ENCODE measurements at regions not wholly inside any gene's neighbourhood (a gene's known extent, or its start where the extent isn't known, plus 50 kb on each side); places are given as distances from the start of the nearest gene placed in this dataset.

DNA sequence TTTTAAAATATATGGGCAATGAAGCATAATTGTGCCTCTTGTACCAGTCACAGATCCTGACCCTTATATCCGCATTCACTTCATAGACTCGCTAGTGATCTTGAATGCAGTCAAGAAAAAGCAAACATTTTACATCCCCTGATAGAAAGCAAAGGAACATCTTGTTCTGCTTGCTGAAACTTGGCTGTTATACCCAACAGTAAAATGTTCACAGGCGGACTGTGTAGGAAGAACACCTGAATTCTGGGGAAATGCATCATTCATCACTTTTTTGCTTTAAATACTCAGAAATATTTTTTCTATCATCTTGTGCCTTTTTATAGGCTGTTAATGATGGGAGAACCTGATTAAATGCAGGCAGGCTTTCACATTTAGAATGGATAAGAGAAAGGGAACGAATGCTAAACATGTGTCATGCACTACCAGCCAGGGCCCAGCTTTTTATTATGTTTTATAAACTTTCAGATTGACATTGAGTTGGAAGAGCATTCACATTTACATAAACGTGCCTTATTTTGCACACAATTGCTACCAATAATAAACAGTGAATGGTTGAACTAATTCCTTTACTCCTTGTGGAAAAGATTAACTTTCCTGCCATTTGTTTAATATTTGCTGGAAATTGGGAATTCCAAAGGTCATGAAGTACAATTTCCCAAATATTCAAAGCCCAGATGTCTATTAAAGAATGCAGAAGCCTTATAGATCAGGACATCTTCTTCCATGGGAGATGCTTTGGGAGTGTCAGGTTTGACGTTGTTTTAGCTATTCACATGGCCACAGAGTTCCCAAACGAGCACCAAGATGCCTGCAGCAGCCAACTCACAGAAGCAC, 756.2 kb downstream of the TLE1 start:
- no peak for DNase-seq (ENCODE audit: low read depth in 2 of 2)

DNA sequence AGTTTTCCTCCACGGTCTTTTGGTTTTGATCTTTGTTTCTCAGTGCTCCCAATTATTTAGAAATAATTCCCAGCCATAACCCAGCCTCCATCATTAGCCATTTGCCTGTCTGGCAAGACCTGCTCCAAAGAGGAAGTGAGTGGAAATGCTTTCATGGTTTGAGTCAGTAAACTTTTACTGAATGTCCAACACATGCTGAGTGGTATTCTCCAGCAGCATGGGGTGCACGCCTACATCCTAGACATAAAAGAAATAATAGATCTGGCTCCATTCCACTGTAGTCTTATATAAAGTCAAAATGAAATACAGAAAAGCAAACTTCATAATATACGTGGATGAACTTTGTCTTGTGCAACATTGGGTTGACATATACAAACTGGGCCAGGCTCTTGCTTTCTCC, 757.2 kb downstream of the TLE1 start:
- DNase-seq (ENCODE audit: low read depth in 2 of 2) = no peak

- DNase-seq (ENCODE audit: low read depth in 2 of 2) = no peak
These were observed 758.2 kb downstream of the TLE1 start for GRCh38 chr9:80931163-80931562.

- DNase-seq (ENCODE audit: low read depth in 2 of 2) = no peak
These were observed 760.6 kb downstream of the TLE1 start for GRCh38 chr9:80928697-80929096.

GRCh38 chr9:80926611-80927010, 762.7 kb downstream of the TLE1 start:
- DNase-seq (ENCODE audit: low read depth in 2 of 2) = no peak

DNA sequence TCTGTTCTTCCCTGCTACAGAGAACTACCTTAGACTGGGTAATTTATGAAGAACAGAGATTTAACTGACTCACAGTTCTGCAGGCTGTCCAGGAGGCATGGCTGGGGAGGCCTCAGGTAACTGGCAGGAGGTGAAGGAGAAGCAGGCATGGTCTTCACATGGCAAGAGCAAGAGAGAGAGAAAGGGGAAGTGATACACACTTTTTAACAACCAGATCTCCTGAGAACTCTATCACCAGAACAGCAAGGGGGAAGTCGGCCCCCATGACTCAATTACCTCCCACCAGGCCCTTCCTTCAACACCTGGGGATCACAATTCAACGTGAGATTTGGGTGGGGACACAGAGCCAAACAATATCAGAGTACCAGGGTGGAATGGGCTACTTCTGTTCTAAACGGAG, 766.8 kb downstream of the TLE1 start:
- DNase-seq (ENCODE audit: low read depth in 2 of 2) = no peak

- DNase-seq (ENCODE audit: low read depth in 2 of 2) = no peak
These were observed 782.6 kb downstream of the TLE1 start for GRCh38 chr9:80906728-80907127.

GRCh38 chr9:80899208-80899607, 790.1 kb downstream of the TLE1 start:
- no peak for DNase-seq (ENCODE audit: low read depth in 2 of 2)

- DNase-seq (ENCODE audit: low read depth in 2 of 2) = no peak
These were observed 796.2 kb downstream of the TLE1 start for GRCh38 chr9:80893190-80893589.

GRCh38 chr9:80892703-80893102, 796.6 kb downstream of the TLE1 start:
- no peak for DNase-seq (ENCODE audit: low read depth in 2 of 2)

GRCh38 chr9:80890124-80890523, 799.2 kb downstream of the TLE1 start:
- DNase-seq (ENCODE audit: low read depth in 2 of 2) = no peak

GRCh38 chr9:80885894-80886293, 803.5 kb downstream of the TLE1 start:
- no peak for DNase-seq (ENCODE audit: low read depth in 2 of 2)

DNA sequence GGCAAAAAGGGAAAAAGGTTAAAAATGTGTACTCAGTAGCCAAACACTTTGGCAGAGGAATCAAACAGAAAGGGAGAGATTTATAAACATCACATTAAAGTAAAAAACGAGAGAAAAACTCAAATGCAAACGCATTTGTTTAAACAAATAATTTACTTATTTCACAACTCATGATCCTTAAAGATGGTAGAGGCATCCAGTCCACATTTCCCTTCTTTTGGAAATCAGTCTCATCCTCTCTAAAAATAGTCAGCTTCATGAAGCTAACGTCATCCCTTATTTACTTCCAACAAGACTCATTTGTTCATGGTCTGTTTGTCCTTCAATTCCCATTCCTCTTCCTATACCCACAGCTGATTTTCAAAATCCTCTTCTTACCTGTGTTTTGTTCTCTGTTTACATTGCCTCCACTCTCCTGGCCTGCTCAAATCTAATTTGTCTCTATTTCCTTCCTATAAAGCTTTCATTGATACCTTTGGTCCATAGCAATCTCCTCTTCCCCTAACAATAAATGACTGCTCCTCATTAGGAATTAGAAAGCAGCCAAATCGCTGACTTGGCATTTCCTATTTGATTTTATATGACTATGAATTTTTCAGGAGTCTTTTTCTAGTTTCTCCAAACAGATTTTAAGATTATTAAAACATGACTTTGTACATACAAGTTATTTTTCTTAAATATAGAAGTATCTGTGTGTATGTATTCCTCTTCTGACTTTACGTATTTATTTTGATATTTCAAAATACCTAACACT, 805.3 kb downstream of the TLE1 start:
- DNase-seq (ENCODE audit: low read depth in 2 of 2) = no peak

DNA sequence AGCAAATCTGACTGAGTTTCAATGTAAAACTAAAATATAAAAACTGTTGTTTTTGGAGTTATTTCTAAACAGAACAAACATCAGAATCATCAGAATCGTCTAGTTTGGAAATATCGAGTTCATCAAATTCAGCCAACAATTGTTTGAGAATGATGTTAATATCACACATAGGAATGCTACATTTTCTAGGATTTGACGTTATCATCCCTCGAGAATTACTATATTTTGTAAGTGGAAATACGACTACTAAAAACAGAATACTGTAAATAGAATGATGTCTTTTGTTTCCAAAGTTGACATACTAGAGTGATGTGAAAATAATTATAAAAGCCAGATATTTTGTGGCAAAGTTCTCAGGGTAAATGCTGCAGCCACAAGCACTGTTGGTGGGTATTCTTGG, 805.9 kb downstream of the TLE1 start:
- no peak for DNase-seq (ENCODE audit: low read depth in 2 of 2)

- DNase-seq (ENCODE audit: low read depth in 2 of 2) = no peak
These were observed 807.4 kb downstream of the TLE1 start for GRCh38 chr9:80881940-80882339.

DNA sequence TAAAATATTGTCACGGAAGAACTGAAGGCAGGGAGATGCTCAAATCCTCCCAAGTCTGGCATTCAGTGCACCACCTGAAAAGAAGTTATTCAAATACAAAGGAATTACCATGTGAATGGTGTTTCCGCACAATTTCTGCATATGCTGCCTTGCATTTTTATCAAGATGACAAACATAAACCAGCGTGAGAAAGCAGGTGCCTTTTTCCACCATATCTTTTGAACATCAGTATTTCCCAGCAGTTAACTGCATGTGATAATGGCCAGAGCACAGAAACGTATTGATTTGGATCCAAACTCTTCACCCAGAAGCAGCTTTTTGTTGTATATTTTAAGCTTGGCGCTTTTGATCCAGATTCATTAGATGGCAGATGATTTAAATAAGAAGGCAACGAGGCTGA, 808.0 kb downstream of the TLE1 start:
- no peak for DNase-seq (ENCODE audit: low read depth in 2 of 2)

DNA sequence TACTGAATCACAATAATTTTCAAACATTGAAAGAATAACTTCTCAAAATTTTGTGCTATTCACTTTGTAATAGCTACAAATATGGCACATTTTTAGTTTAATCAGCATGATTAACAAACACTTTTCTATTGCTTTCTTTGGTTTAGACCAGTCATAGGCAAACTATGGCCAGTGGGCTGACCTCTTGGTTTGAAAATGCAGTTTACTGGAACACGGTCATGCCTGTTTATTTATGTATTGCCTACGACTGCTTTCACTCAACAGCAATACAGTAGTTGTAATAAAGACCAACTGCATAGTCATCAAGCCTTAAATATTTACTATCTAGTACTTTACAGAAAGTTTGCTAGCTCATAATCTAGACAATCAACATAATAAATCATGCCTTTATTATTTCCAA, 810.8 kb downstream of the TLE1 start:
- no peak for DNase-seq (ENCODE audit: low read depth in 2 of 2)

DNA sequence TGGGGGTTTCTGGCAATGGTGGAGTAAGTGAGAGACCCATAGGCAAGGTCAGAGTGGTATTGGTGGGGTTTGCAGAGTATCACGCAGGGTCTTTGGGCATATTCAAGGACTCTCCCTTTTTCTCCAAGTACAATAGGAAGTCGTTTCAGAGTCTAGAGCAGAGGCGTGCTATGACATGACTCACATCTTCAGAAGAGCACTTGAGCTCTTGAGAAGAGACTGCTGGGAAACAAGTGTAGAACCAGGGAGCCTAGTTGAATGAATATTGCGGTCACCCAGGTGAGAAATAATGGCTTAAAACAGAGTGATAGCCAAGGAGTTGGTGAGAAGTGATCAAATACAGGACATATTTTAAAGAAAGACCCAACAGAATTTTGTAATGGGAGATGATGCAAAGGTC, 813.4 kb downstream of the TLE1 start:
- no peak for DNase-seq (ENCODE audit: low read depth in 2 of 2)

GRCh38 chr9:80874276-80874675, 815.1 kb downstream of the TLE1 start:
- DNase-seq (ENCODE audit: low read depth in 2 of 2) = no peak

GRCh38 chr9:80873861-80874260, 815.5 kb downstream of the TLE1 start:
- DNase-seq (ENCODE audit: low read depth in 2 of 2) = no peak

- DNase-seq (ENCODE audit: low read depth in 2 of 2) = no peak
These were observed 817.8 kb downstream of the TLE1 start for GRCh38 chr9:80871596-80871995.

GRCh38 chr9:80867731-80868130, 821.6 kb downstream of the TLE1 start:
- DNase-seq (ENCODE audit: low read depth in 2 of 2) = no peak

DNA sequence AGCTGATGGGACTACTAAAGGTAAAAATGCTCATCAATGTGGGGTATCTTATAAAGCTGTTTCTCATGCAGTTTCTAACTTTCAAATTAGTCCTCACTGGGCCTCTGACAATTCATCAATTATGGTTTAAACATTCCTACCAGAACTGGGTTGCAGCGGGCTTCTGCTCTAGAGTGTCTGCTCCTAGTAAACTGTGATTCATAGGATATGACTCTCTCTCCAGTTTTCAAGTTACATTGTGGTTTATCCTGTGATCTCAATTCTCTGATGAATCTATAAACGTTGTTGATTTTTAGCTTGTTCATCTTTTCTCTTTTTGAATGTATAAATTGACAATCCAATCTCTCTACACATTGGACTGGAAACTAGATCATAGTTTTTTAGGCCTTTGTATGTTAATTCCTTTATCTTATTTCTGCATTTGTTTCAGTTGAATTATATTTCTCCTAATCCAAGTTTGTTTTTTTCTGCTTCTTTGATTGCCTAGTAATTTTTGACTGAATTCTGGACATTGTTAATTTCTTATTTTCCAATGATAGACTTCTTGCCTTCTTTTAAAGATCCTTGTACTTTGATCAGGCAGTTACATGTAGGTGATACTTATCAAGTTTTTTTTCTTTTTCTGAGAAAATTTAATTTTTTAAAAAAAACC, 822.6 kb downstream of the TLE1 start:
- no peak for DNase-seq (ENCODE audit: low read depth in 2 of 2)
